HCT116 (cell line): ENCODE measurements at regions not wholly inside any gene's neighbourhood (a gene's known extent, or its start where the extent isn't known, plus 50 kb on each side); places are given as distances from the start of the nearest gene placed in this dataset.

Experiments used
- ATAC-seq: fragments of 200-7000 bp; cut with Tn5 transposase; 2 replicates; pipeline ENCODE4 v1.9.1; 2020; ENCODE audit warnings: mild to moderate bottlenecking, moderate library complexity
- BruUV-seq: library from RNA; stranded (reverse); fragments of 400-500 nt; replicated peaks from 2 replicates; lab custom pipeline; 2021; lab: Mats Ljungman, UMichigan
- CTCF ChIA-PET: fragments of 300-600 bp; sonication (Branson Sonifier 250); formaldehyde crosslinking; loops from one replicate; lab custom pipeline; 2021; ENCODE audit warnings: antibody characterized with exemption; lab: Charles Lee
- POLR2A ChIA-PET: fragments of 300-600, 350-600 bp; sonication (Branson Sonifier 250); formaldehyde crosslinking; loops from one replicate; lab custom pipeline; 2021; ENCODE audit warnings: antibody characterized with exemption; lab: Charles Lee
- RAD21 ChIA-PET, 2 experiments: fragments of 300-600 bp; sonication (Branson Sonifier 250); formaldehyde crosslinking; loops; one replicate each; lab custom pipeline; 2023; ENCODE audit warnings: low total read pairs in 2 of 2; ENCODE audit not compliant: uncharacterized antibody in 2 of 2, unreplicated experiment in 2 of 2, low non-redundant PET in 1 of 2; lab: Charles Lee
- DNase-seq: peaks from one replicate; pipeline ENCODE4 v3.0.0-alpha.2; 2010; ENCODE audit warnings: low read depth, low spot score
- H2AFZ ChIP-seq: fragments of 200-600 bp; shearing (Covaris generic), sonication (generic); 2 replicates; pipeline ENCODE4 v1.6.1; 2017; ENCODE audit warnings: low read depth, mixed run types, mixed read lengths, antibody characterized with exemption, low read length; ENCODE audit not compliant: poor library complexity, severe bottlenecking
- H3K27ac ChIP-seq: 2 replicates; pipeline ENCODE4 v1.5.1; 2012; ENCODE audit warnings: low read depth, low read length
- H3K27me3 ChIP-seq: fragments of 200-600 bp; sonication (generic); 2 replicates; pipeline ENCODE4 v1.6.1; 2016; ENCODE audit warnings: mixed run types, low read length, mixed read lengths; ENCODE audit not compliant: insufficient read depth
- H3K36me3 ChIP-seq, 2 experiments: fragments of 200-500 bp in 1 of 2; fragments of 200-600 bp in 1 of 2; sonication (Bioruptor generic) in 1 of 2; sonication (generic) in 1 of 2; 2 replicates each; pipeline versions ENCODE4 v1.5.1 to v1.6.1; 2014 to 2016; ENCODE audit warnings: low read length in 2 of 2, inconsistent platforms in 1 of 2, mixed read lengths in 1 of 2, mixed run types in 1 of 2; ENCODE audit not compliant: insufficient read depth in 2 of 2, control insufficient read depth in 1 of 2
- H3K4me1 ChIP-seq, 2 experiments: fragments of 200-600 bp in 1 of 2; sonication (generic) in 1 of 2; 2 replicates each; pipeline versions ENCODE4 v1.5.1 to v1.6.1; 2012 to 2017; ENCODE audit warnings: low read length in 2 of 2, inconsistent platforms in 1 of 2, mild to moderate bottlenecking in 1 of 2, mixed read lengths in 1 of 2, mixed run types in 1 of 2, moderate library complexity in 1 of 2; ENCODE audit not compliant: insufficient read depth in 2 of 2, control insufficient read depth in 1 of 2
- H3K4me2 ChIP-seq: fragments of 200-600 bp; sonication (generic); 2 replicates; pipeline ENCODE4 v1.6.1; 2017; ENCODE audit warnings: mixed run types, low read length, mixed read lengths
- H3K4me3 ChIP-seq, 2 experiments: fragments of 200-600 bp in 1 of 2; sonication (generic) in 1 of 2; replicated peaks in 1 of 2; 2 replicates each; pipeline ENCODE4 v1.5.1; 2011 to 2016; ENCODE audit warnings: low read length in 2 of 2, control low read depth in 1 of 2, low read depth in 1 of 2, mild to moderate bottlenecking in 1 of 2, mixed read lengths in 1 of 2, mixed run types in 1 of 2
- H3K79me2 ChIP-seq: fragments of 200-600 bp; sonication (generic); 2 replicates; pipeline ENCODE4 v1.6.1; 2017; ENCODE audit warnings: mild to moderate bottlenecking, mixed run types, low read length, moderate library complexity, mixed read lengths; ENCODE audit not compliant: insufficient read depth
- H3K9ac ChIP-seq: fragments of 200-600 bp; sonication (generic); 2 replicates; pipeline ENCODE4 v1.6.1; 2016; ENCODE audit warnings: low read length, mixed read lengths
- H3K9me2 ChIP-seq: fragments of 200-600 bp; sonication (generic), shearing (Covaris generic); 2 replicates; pipeline ENCODE4 v1.6.1; 2017; ENCODE audit warnings: mixed run types, mild to moderate bottlenecking, moderate library complexity; ENCODE audit not compliant: insufficient read depth
- H3K9me3 ChIP-seq, 2 experiments: fragments of 200-500 bp in 1 of 2; fragments of 200-600 bp in 1 of 2; sonication (Bioruptor generic) in 1 of 2; sonication (generic) in 1 of 2; 2 replicates each; pipeline ENCODE4 v1.6.1; 2014 to 2017; ENCODE audit warnings: low read length in 2 of 2, mixed read lengths in 2 of 2, inconsistent platforms in 1 of 2, low read depth in 1 of 2, mild to moderate bottlenecking in 1 of 2, mixed run types in 1 of 2, moderate library complexity in 1 of 2; ENCODE audit not compliant: control insufficient read depth in 1 of 2, insufficient read depth in 1 of 2
- H4K20me1 ChIP-seq: fragments of 200-600 bp; sonication (generic), shearing (Covaris generic); 2 replicates; pipeline ENCODE4 v1.6.1; 2017; ENCODE audit warnings: mixed run types, mild to moderate bottlenecking, moderate library complexity; ENCODE audit not compliant: insufficient read depth
- CBX3 ChIP-seq: IDR thresholded peaks from 2 replicates; pipeline ENCODE4 v1.6.1; 2012; ENCODE audit warnings: low read depth
- CEBPB ChIP-seq: IDR thresholded peaks from 2 replicates; pipeline ENCODE4 v1.6.1; 2012; ENCODE audit warnings: low read depth
- ELF1 ChIP-seq: IDR thresholded peaks from 2 replicates; pipeline ENCODE4 v1.6.1; 2012; ENCODE audit warnings: low read depth, borderline replicate concordance
- EZH2 ChIP-seq: fragments of 200-600 bp; sonication (generic); IDR thresholded peaks from 2 replicates; pipeline ENCODE4 v1.6.1; 2017; ENCODE audit warnings: antibody characterized with exemption, mixed run types
- JUND ChIP-seq: IDR thresholded peaks from 2 replicates; pipeline ENCODE4 v1.6.1; 2012
- POLR2A ChIP-seq: IDR thresholded peaks from 2 replicates; pipeline ENCODE4 v1.7.0; 2011; ENCODE audit warnings: borderline replicate concordance; ENCODE audit not compliant: insufficient read depth, insufficient read length; ENCODE audit errors: extremely low read depth
- POLR2AphosphoS5 ChIP-seq: IDR thresholded peaks from 2 replicates; pipeline ENCODE4 v1.6.1; 2011; ENCODE audit warnings: mild to moderate bottlenecking, low read depth, low read length, moderate library complexity
- RAD21 ChIP-seq: IDR thresholded peaks from 2 replicates; pipeline ENCODE4 v1.6.1; 2012; ENCODE audit warnings: low read depth, mild to moderate bottlenecking
- SIN3A ChIP-seq: IDR thresholded peaks from 2 replicates; pipeline ENCODE4 v1.6.1; 2012; ENCODE audit warnings: low read depth
- SP1 ChIP-seq: IDR thresholded peaks from 2 replicates; pipeline ENCODE4 v1.6.1; 2012; ENCODE audit warnings: low read depth
- TCF7L2 ChIP-seq: IDR thresholded peaks from 2 replicates; pipeline ENCODE4 v1.7.0; 2011; ENCODE audit warnings: borderline replicate concordance, inconsistent platforms; ENCODE audit not compliant: insufficient read depth, insufficient read length; ENCODE audit errors: extremely low read depth
- YY1 ChIP-seq: IDR thresholded peaks from 2 replicates; pipeline ENCODE4 v1.6.1; 2011; ENCODE audit warnings: low read length, low read depth, moderate library complexity, mild to moderate bottlenecking; ENCODE audit not compliant: insufficient replicate concordance; ENCODE audit errors: extremely low read depth
- ZFX ChIP-seq: fragments of 450-650 bp; IDR thresholded peaks from 2 replicates; pipeline ENCODE4 v1.6.1; 2017
- ZNF274 ChIP-seq: fragments of 200-500 bp; sonication (Bioruptor generic); IDR thresholded peaks from 2 replicates; pipeline ENCODE4 v1.6.1; 2014; ENCODE audit warnings: mild to moderate bottlenecking, low read depth, low read length, inconsistent platforms
- intact Hi-C: fragments of 100-400 bp; cut with micrococcal nuclease; formaldehyde crosslinking; loops from 2 replicates; pipeline ENCODE4 v1.10.0; 2022
- TF ChIP-seq, protein P1 (sequence below): IDR thresholded peaks from 2 replicates; pipeline ENCODE4 v1.6.1; 2012
- TF ChIP-seq, protein P2 (sequence below): IDR thresholded peaks from 2 replicates; pipeline ENCODE4 v1.6.1; 2012; ENCODE audit warnings: low read depth
- TF ChIP-seq, protein P3 (sequence below): IDR thresholded peaks from 2 replicates; pipeline ENCODE4 v1.6.1; 2011; ENCODE audit warnings: mild to moderate bottlenecking, low read length, moderate library complexity; ENCODE audit not compliant: insufficient replicate concordance; ENCODE audit errors: extremely low read depth

DNA sequence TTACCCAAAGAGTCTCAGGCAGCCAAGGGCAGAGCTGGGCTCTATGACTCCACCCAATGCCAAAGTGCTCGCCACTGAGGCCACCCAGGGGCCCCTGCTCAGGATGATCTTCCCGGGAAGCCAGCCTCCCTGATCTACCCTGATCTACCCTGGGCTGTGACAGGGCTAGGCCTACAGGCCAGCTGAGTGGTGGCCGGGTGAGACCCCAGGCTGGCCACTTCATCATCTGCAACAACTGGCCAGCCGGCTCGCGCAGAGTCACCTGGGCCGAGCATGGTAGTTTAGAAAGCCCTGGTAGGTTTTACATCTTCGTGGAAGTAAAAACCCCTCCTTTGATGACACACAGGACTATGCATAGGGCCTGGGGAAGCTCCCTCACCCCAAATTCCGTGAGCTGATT, 276.3 kb downstream of the NDUFA10 start:
- Histone ChIP-seq H3K9me2 (no peaks in the 10 kb centered on the region), H3K9ac (no peak overlapping the region), H3K4me1 (no peaks in the 10 kb centered on the region), H3K9me3 (no peaks in the 10 kb centered on the region), H2AFZ (no peak overlapping the region), H3K27ac (no peak overlapping the region), H3K27me3 (no peaks in the 10 kb centered on the region; the same call in 1 of the 2 replicates), H3K4me3 (no peak overlapping the region), H3K79me2 (no peaks in the 10 kb centered on the region), H3K4me2 (no peak overlapping the region), H3K36me3 (no peaks in the 10 kb centered on the region), H4K20me1 (no peaks in the 10 kb centered on the region)
- no peak for TF ChIP-seq POLR2AphosphoS5
- TF ChIP-seq SP1: no peak
- TF ChIP-seq, protein P1, sequence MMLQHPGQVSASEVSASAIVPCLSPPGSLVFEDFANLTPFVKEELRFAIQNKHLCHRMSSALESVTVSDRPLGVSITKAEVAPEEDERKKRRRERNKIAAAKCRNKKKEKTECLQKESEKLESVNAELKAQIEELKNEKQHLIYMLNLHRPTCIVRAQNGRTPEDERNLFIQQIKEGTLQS: no peak
- CTCF ChIA-PET: no interaction called here
- ATAC-seq: no peak
- DNase-seq: no peak
- BruUV-seq: no TSS peak
- RAD21 ChIA-PET: no interaction called here
- POLR2A ChIA-PET: no interaction called here
- intact Hi-C loops: no loop called here

DNA sequence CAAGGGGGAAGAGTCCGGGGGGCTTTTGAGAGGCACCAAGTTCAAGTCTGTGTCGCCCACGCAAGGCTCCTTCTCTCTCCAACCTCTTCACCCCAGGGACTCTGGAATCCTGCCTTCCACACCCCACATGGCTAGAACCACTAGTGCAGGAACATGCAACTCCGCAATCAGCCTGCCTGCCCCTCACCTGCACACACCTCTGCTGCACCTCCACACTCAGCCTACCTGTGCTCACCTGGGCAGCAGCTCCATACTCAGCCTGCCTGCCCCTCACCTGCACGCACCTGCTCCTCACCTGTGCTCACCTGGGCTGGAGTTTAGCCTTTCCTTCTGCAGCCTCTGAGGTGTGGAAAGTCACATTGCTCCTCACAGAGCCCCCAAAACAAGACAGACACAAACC, 277.4 kb downstream of the NDUFA10 start:
- ChIA-PET POLR2A (no interaction called here), RAD21 (no interaction called here), CTCF (no interaction called here)
- TF ChIP-seq CEBPB: no peak
- TF ChIP-seq EZH2: no peak
- no peak for TF ChIP-seq SP1
- TF ChIP-seq, protein P2, sequence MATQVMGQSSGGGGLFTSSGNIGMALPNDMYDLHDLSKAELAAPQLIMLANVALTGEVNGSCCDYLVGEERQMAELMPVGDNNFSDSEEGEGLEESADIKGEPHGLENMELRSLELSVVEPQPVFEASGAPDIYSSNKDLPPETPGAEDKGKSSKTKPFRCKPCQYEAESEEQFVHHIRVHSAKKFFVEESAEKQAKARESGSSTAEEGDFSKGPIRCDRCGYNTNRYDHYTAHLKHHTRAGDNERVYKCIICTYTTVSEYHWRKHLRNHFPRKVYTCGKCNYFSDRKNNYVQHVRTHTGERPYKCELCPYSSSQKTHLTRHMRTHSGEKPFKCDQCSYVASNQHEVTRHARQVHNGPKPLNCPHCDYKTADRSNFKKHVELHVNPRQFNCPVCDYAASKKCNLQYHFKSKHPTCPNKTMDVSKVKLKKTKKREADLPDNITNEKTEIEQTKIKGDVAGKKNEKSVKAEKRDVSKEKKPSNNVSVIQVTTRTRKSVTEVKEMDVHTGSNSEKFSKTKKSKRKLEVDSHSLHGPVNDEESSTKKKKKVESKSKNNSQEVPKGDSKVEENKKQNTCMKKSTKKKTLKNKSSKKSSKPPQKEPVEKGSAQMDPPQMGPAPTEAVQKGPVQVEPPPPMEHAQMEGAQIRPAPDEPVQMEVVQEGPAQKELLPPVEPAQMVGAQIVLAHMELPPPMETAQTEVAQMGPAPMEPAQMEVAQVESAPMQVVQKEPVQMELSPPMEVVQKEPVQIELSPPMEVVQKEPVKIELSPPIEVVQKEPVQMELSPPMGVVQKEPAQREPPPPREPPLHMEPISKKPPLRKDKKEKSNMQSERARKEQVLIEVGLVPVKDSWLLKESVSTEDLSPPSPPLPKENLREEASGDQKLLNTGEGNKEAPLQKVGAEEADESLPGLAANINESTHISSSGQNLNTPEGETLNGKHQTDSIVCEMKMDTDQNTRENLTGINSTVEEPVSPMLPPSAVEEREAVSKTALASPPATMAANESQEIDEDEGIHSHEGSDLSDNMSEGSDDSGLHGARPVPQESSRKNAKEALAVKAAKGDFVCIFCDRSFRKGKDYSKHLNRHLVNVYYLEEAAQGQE: no peak
- no peak for TF ChIP-seq ZFX
- no peak for TF ChIP-seq POLR2A
- no peak for TF ChIP-seq CBX3
- TF ChIP-seq, protein P3, sequence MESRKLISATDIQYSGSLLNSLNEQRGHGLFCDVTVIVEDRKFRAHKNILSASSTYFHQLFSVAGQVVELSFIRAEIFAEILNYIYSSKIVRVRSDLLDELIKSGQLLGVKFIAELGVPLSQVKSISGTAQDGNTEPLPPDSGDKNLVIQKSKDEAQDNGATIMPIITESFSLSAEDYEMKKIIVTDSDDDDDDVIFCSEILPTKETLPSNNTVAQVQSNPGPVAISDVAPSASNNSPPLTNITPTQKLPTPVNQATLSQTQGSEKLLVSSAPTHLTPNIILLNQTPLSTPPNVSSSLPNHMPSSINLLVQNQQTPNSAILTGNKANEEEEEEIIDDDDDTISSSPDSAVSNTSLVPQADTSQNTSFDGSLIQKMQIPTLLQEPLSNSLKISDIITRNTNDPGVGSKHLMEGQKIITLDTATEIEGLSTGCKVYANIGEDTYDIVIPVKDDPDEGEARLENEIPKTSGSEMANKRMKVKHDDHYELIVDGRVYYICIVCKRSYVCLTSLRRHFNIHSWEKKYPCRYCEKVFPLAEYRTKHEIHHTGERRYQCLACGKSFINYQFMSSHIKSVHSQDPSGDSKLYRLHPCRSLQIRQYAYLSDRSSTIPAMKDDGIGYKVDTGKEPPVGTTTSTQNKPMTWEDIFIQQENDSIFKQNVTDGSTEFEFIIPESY: no peak
- TF ChIP-seq SIN3A: no peak
- no peak for TF ChIP-seq ZNF274
- no peak for TF ChIP-seq YY1
- TF ChIP-seq RAD21: no peak
- TF ChIP-seq JUND: no peak
- TF ChIP-seq ELF1: no peak
- TF ChIP-seq TCF7L2: no peak
- Histone ChIP-seq H3K79me2 (no peaks in the 10 kb centered on the region), H4K20me1 (no peaks in the 10 kb centered on the region), H3K9me3 (no peaks in the 10 kb centered on the region), H2AFZ (no peak overlapping the region), H3K27ac (no peak overlapping the region), H3K4me3 (no peak overlapping the region), H3K4me2 (no peak overlapping the region), H3K36me3 (no peaks in the 10 kb centered on the region), H3K27me3 (no peaks in the 10 kb centered on the region; the same call in 1 of the 2 replicates), H3K9ac (no peak overlapping the region), H3K9me2 (no peaks in the 10 kb centered on the region), H3K4me1 (no peaks in the 10 kb centered on the region)
- ATAC-seq (no peak), DNase-seq (no peak)
- BruUV-seq: no TSS peak
- intact Hi-C loops: no loop called here
